ENCODE measurements at regions not wholly inside any gene's neighbourhood (a gene's known extent, or its start where the extent isn't known, plus 50 kb on each side); places are given as distances from the start of the nearest gene placed in this dataset.
A peak's percentile ranks its signal among the peaks of the same experiment; 100 is the strongest.

GRCh38 chr6:140594806-140595128 lies 1220.3 kb upstream of the CITED2 start:
- DNase-seq = no peak
- Mint-ChIP-seq H3K4me1 (ENCODE audit: low read depth) (peaks cover 3% of the 10 kb centered on the region), H3K9me3 (ENCODE audit: insufficient read depth) (no peaks in the 10 kb centered on the region), H3K36me3 (ENCODE audit: low read depth) (peaks cover 3% of the 10 kb centered on the region), H3K4me3 (no peak overlapping the region), H3K27ac (no peak overlapping the region), H3K27me3 (ENCODE audit: low read depth) (peaks cover 12% of the 10 kb centered on the region)
- CTCF ChIA-PET = no interaction called here
- ATAC-seq = no peak
- POLR2A ChIA-PET = no interaction called here

- Mint-ChIP-seq H3K27ac (no peak overlapping the region), H3K4me3 (no peak overlapping the region), H3K9me3 (ENCODE audit: insufficient read depth) (no peaks in the 10 kb centered on the region), H3K4me1 (ENCODE audit: low read depth) (peaks cover 3% of the 10 kb centered on the region), H3K27me3 (ENCODE audit: low read depth) (peaks cover 12% of the 10 kb centered on the region), H3K36me3 (ENCODE audit: low read depth) (peaks cover 3% of the 10 kb centered on the region)
- CTCF ChIA-PET = no interaction called here
- POLR2A ChIA-PET = no interaction called here
- DNase-seq (no peak), ATAC-seq (no peak)
Observed at GRCh38 chr6:140592877-140593276, 1218.4 kb upstream of the CITED2 start.

GRCh38 chr6:140590641-140591040 lies 1216.2 kb upstream of the CITED2 start:
- no peaks in the 10 kb centered on the region for H3K9me3 Mint-ChIP-seq (ENCODE audit: insufficient read depth)
- peaks cover 12% of the 10 kb centered on the region for H3K27me3 Mint-ChIP-seq (ENCODE audit: low read depth)
- POLR2A ChIA-PET = no interaction called here
- peaks cover 14% of the 10 kb centered on the region for H3K4me1 Mint-ChIP-seq (ENCODE audit: low read depth)
- CTCF ChIA-PET = no interaction called here
- H3K27ac Mint-ChIP-seq = no peak overlapping the region
- peaks cover 3% of the 10 kb centered on the region for H3K36me3 Mint-ChIP-seq (ENCODE audit: low read depth)
- no peak overlapping the region for H3K4me3 Mint-ChIP-seq
- no peak for DNase-seq
- ATAC-seq = no peak

- Mint-ChIP-seq H3K9me3 (ENCODE audit: insufficient read depth) (no peaks in the 10 kb centered on the region), H3K27ac (peak overlapping the region; percentile 37), H3K27me3 (ENCODE audit: low read depth) (peaks cover 6% of the 10 kb centered on the region), H3K4me3 (no peak overlapping the region), H3K4me1 (ENCODE audit: low read depth) (peaks cover 36% of the 10 kb centered on the region), H3K36me3 (ENCODE audit: low read depth) (peaks cover 9% of the 10 kb centered on the region)
- POLR2A ChIA-PET = no interaction called here
- ATAC-seq (peak; percentile 68), DNase-seq (peak; percentile 33)
- CTCF ChIA-PET = interaction anchor here (1.0 kb wide), 1 partner anchor 116 kb away, joined by 3 read pairs; no protein-coding TSS in a partner anchor
Observed at GRCh38 chr6:140586426-140587061, 1212.1 kb upstream of the CITED2 start.

GRCh38 chr6:140581601-140582000 lies 1207.2 kb upstream of the CITED2 start:
- ChIA-PET POLR2A (no interaction called here), CTCF (no interaction called here)
- peaks cover 44% of the 10 kb centered on the region for H3K4me1 Mint-ChIP-seq (ENCODE audit: low read depth)
- DNase-seq (peak; percentile 36), ATAC-seq (peak; percentile 77)
- peak overlapping the region; percentile 39 for H3K4me3 Mint-ChIP-seq
- H3K9me3 Mint-ChIP-seq (ENCODE audit: insufficient read depth) = no peaks in the 10 kb centered on the region
- H3K36me3 Mint-ChIP-seq (ENCODE audit: low read depth) = peaks cover 13% of the 10 kb centered on the region
- peaks cover 17% of the 10 kb centered on the region for H3K27me3 Mint-ChIP-seq (ENCODE audit: low read depth)
- H3K27ac Mint-ChIP-seq = peak overlapping the region; percentile 71

- DNase-seq (no peak), ATAC-seq (no peak)
- CTCF ChIA-PET = no interaction called here
- Mint-ChIP-seq H3K9me3 (ENCODE audit: insufficient read depth) (no peaks in the 10 kb centered on the region), H3K4me3 (no peak overlapping the region), H3K27me3 (ENCODE audit: low read depth) (peaks cover 19% of the 10 kb centered on the region), H3K36me3 (ENCODE audit: low read depth) (peaks cover 13% of the 10 kb centered on the region), H3K27ac (no peak overlapping the region), H3K4me1 (ENCODE audit: low read depth) (peaks cover 34% of the 10 kb centered on the region)
- POLR2A ChIA-PET = no interaction called here
Observed at GRCh38 chr6:140579918-140580317, 1205.5 kb upstream of the CITED2 start.

- Mint-ChIP-seq H3K27me3 (ENCODE audit: low read depth) (peaks cover 19% of the 10 kb centered on the region), H3K4me1 (ENCODE audit: low read depth) (peaks cover 18% of the 10 kb centered on the region), H3K4me3 (no peak overlapping the region), H3K27ac (no peak overlapping the region), H3K9me3 (ENCODE audit: insufficient read depth) (no peaks in the 10 kb centered on the region), H3K36me3 (ENCODE audit: low read depth) (peaks cover 3% of the 10 kb centered on the region)
- ATAC-seq (no peak), DNase-seq (no peak)
- POLR2A ChIA-PET = no interaction called here
- CTCF ChIA-PET = no interaction called here
Observed at GRCh38 chr6:140576004-140576555, 1201.6 kb upstream of the CITED2 start.

GRCh38 chr6:140572867-140573266 lies 1198.4 kb upstream of the CITED2 start:
- ChIA-PET POLR2A (no interaction called here), CTCF (no interaction called here)
- DNase-seq (no peak), ATAC-seq (no peak)
- Mint-ChIP-seq H3K36me3 (ENCODE audit: low read depth) (no peaks in the 10 kb centered on the region), H3K27me3 (ENCODE audit: low read depth) (peaks cover 15% of the 10 kb centered on the region), H3K4me3 (no peak overlapping the region), H3K27ac (no peak overlapping the region), H3K4me1 (ENCODE audit: low read depth) (peaks cover 9% of the 10 kb centered on the region), H3K9me3 (ENCODE audit: insufficient read depth) (no peaks in the 10 kb centered on the region)

- CTCF ChIA-PET = no interaction called here
- POLR2A ChIA-PET = no interaction called here
- peaks cover 12% of the 10 kb centered on the region for H3K27me3 Mint-ChIP-seq (ENCODE audit: low read depth)
- no peaks in the 10 kb centered on the region for H3K36me3 Mint-ChIP-seq (ENCODE audit: low read depth)
- no peak for ATAC-seq
- no peak for DNase-seq
- H3K9me3 Mint-ChIP-seq (ENCODE audit: insufficient read depth) = no peaks in the 10 kb centered on the region
- no peak overlapping the region for H3K27ac Mint-ChIP-seq
- no peak overlapping the region for H3K4me3 Mint-ChIP-seq
- H3K4me1 Mint-ChIP-seq (ENCODE audit: low read depth) = peaks cover 9% of the 10 kb centered on the region
Observed at GRCh38 chr6:140572129-140572528, 1197.7 kb upstream of the CITED2 start.

GRCh38 chr6:140571145-140571544 lies 1196.7 kb upstream of the CITED2 start:
- CTCF ChIA-PET = no interaction called here
- no peak for DNase-seq

GRCh38 chr6:140567466-140567865 lies 1193.0 kb upstream of the CITED2 start:
- Mint-ChIP-seq H3K27me3 (ENCODE audit: low read depth) (peaks cover 7% of the 10 kb centered on the region), H3K4me3 (no peak overlapping the region), H3K9me3 (ENCODE audit: insufficient read depth) (no peaks in the 10 kb centered on the region), H3K4me1 (ENCODE audit: low read depth) (peaks cover 7% of the 10 kb centered on the region), H3K27ac (no peak overlapping the region), H3K36me3 (ENCODE audit: low read depth) (no peaks in the 10 kb centered on the region)
- ChIA-PET POLR2A (no interaction called here), CTCF (no interaction called here)
- DNase-seq (no peak), ATAC-seq (no peak)

More at GRCh38 chr6:140571145-140571544, 1196.7 kb upstream of the CITED2 start:
- H3K9me3 Mint-ChIP-seq (ENCODE audit: insufficient read depth) = no peaks in the 10 kb centered on the region
- no peaks in the 10 kb centered on the region for H3K36me3 Mint-ChIP-seq (ENCODE audit: low read depth)
- ATAC-seq = no peak
- POLR2A ChIA-PET = no interaction called here
- H3K4me3 Mint-ChIP-seq = no peak overlapping the region
- peaks cover 9% of the 10 kb centered on the region for H3K4me1 Mint-ChIP-seq (ENCODE audit: low read depth)
- no peak overlapping the region for H3K27ac Mint-ChIP-seq
- H3K27me3 Mint-ChIP-seq (ENCODE audit: low read depth) = peaks cover 9% of the 10 kb centered on the region

GRCh38 chr6:140566781-140567277 lies 1192.4 kb upstream of the CITED2 start:
- CTCF ChIA-PET = no interaction called here
- Mint-ChIP-seq H3K9me3 (ENCODE audit: insufficient read depth) (no peaks in the 10 kb centered on the region), H3K4me1 (ENCODE audit: low read depth) (peaks cover under 1% of the 10 kb centered on the region), H3K27ac (no peak overlapping the region), H3K36me3 (ENCODE audit: low read depth) (no peaks in the 10 kb centered on the region), H3K4me3 (no peak overlapping the region), H3K27me3 (ENCODE audit: low read depth) (peaks cover 7% of the 10 kb centered on the region)
- POLR2A ChIA-PET = no interaction called here
- ATAC-seq (no peak), DNase-seq (no peak)

GRCh38 chr6:140563728-140564127 lies 1189.3 kb upstream of the CITED2 start:
- ChIA-PET CTCF (interaction anchor here (0.6 kb wide), 1 partner anchor 1051 kb away, joined by 3 read pairs; no protein-coding TSS in a partner anchor), POLR2A (no interaction called here)
- H3K36me3 Mint-ChIP-seq (ENCODE audit: low read depth) = no peaks in the 10 kb centered on the region
- H3K9me3 Mint-ChIP-seq (ENCODE audit: insufficient read depth) = no peaks in the 10 kb centered on the region
- peaks cover 7% of the 10 kb centered on the region for H3K27me3 Mint-ChIP-seq (ENCODE audit: low read depth)
- H3K4me3 Mint-ChIP-seq = no peak overlapping the region
- H3K27ac Mint-ChIP-seq = no peak overlapping the region
- H3K4me1 Mint-ChIP-seq (ENCODE audit: low read depth) = no peaks in the 10 kb centered on the region
- no peak for DNase-seq
- ATAC-seq = no peak

Data from activated CD8-positive, alpha-beta T cell treated with anti-CD3 and anti-CD28 coated beads, Interleukin-2, amount 10 ng/mL, durations not matched to agents 7 days and 5 days (primary cell).